CD4-positive, alpha-beta T cell (primary cell): ENCODE measurements at regions not wholly inside any gene's neighbourhood (a gene's known extent, or its start where the extent isn't known, plus 50 kb on each side); places are given as distances from the start of the nearest gene placed in this dataset.

ENCODE experiments used
- ATAC-seq: fragments of 200-7000 bp; cut with Tn5 transposase; one replicate; pipeline ENCODE4 v1.10.0; 2022; ENCODE audit warnings: mild to moderate bottlenecking; ENCODE audit not compliant: poor library complexity
- CTCF ChIA-PET: fragments of 350-600 bp; sonication (Branson Sonifier 250); formaldehyde crosslinking; loops from one replicate; lab custom pipeline; 2021; ENCODE audit warnings: antibody characterized with exemption, inconsistent platforms; lab: Charles Lee
- POLR2A ChIA-PET: fragments of 350-600 bp; sonication (Branson Sonifier 250); formaldehyde crosslinking; loops from one replicate; lab custom pipeline; 2021; ENCODE audit warnings: antibody characterized with exemption, inconsistent platforms; lab: Charles Lee
- DNase-seq, 14 experiments: peaks; one replicate each; pipeline ENCODE4 v3.0.0-alpha.2; 2013 to 2020; ENCODE audit warnings: mixed read lengths in 2 of 14
- H3K27ac ChIP-seq, 2 donors: one replicate each; pipeline versions ENCODE4 v1.5.1 to v1.7.0; 2013; ENCODE audit warnings: low read length in 2 of 2, low read depth in 1 of 2, mild to moderate bottlenecking in 1 of 2
- H3K27me3 ChIP-seq, 2 experiments: 1 replicate in 1 of 2; 2 replicates in 1 of 2; pipeline versions ENCODE4 v1.6.1 to v1.7.0; 2013; ENCODE audit warnings: low read length in 2 of 2, control low read depth in 1 of 2, mild to moderate bottlenecking in 1 of 2, moderate library complexity in 1 of 2; ENCODE audit not compliant: insufficient read depth in 2 of 2, control insufficient read depth in 1 of 2
- H3K36me3 ChIP-seq: one replicate; pipeline ENCODE4 v1.6.1; 2013; ENCODE audit warnings: low read length, control low read depth; ENCODE audit not compliant: insufficient read depth
- H3K4me1 ChIP-seq: one replicate; pipeline ENCODE4 v1.6.1; 2013; ENCODE audit warnings: low read length, control low read depth; ENCODE audit not compliant: insufficient read depth
- H3K4me3 ChIP-seq: one replicate; pipeline ENCODE4 v1.5.1; 2013; ENCODE audit warnings: mild to moderate bottlenecking, low read length, moderate library complexity
- H3K9me3 ChIP-seq, 2 experiments: 1 replicate in 1 of 2; 2 replicates in 1 of 2; pipeline versions ENCODE4 v1.6.1 to v1.7.0; 2013; ENCODE audit warnings: low read length in 2 of 2, mild to moderate bottlenecking in 2 of 2, control low read depth in 1 of 2, moderate library complexity in 1 of 2; ENCODE audit not compliant: control insufficient read depth in 1 of 2, insufficient read depth in 1 of 2
- H3K27ac Mint-ChIP-seq: one replicate; pipeline ENCODE4 v1.8.0; 2020; ENCODE audit warnings: mixed read lengths
- H3K27me3 Mint-ChIP-seq: one replicate; pipeline ENCODE4 v1.8.0; 2021; ENCODE audit warnings: mixed read lengths
- H3K36me3 Mint-ChIP-seq: one replicate; pipeline ENCODE4 v1.8.0; 2021; ENCODE audit warnings: low read depth, mixed read lengths
- H3K4me1 Mint-ChIP-seq: one replicate; pipeline ENCODE4 v1.8.0; 2021; ENCODE audit warnings: low read depth, mixed read lengths
- H3K4me3 Mint-ChIP-seq: one replicate; pipeline ENCODE4 v1.8.0; 2020; ENCODE audit warnings: mild to moderate bottlenecking, mixed read lengths
- H3K9me3 Mint-ChIP-seq: one replicate; pipeline ENCODE4 v1.8.0; 2020; ENCODE audit warnings: mixed read lengths
- CTCF ChIP-seq: fragments of 200-600 bp; IDR thresholded peaks from one replicate; pipeline ENCODE4 v1.8.0; 2022; ENCODE audit warnings: antibody characterized with exemption, mild to moderate bottlenecking
- intact Hi-C, 2 experiments: fragments of 100-400 bp; cut with DNase I in 1 of 2; cut with micrococcal nuclease in 1 of 2; formaldehyde crosslinking; loops; one replicate each; pipeline versions ENCODE4 v1.15.1 to v1.9.0; 2023 to 2025; cut with DNase I, micrococcal nuclease

DNA sequence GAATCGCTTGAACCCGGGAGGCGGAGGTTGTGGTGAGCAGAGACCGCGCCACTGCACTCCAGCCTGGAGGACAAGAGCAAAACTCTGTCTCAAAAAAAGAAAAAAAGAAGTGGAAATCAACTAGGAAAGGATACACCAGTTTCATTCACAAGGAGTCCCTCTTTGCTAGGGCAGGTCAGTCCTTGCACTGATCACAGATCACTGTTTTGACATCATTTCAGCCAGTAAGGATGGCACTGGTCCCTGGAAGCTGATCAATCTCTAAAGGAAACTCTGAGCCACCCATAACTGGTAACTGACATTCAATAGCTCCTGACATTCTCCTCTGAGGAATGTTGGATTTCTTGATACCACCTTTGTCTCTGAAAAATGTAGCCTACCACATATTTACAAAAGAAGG is 243.1 kb upstream of the SLC35B3 start:
- peaks cover 0 to 21% of the 10 kb centered on the region in 2 experiments for H3K9me3 ChIP-seq
- Mint-ChIP-seq H3K27ac (no peak overlapping the region), H3K27me3 (no peaks in the 10 kb centered on the region), H3K36me3 (no peaks in the 10 kb centered on the region), H3K4me1 (no peaks in the 10 kb centered on the region), H3K9me3 (peaks cover 9% of the 10 kb centered on the region), H3K4me3 (no peak overlapping the region)
- H3K4me1 ChIP-seq = no peaks in the 10 kb centered on the region
- H3K36me3 ChIP-seq = no peaks in the 10 kb centered on the region
- ATAC-seq = no peak
- no peak overlapping the region for H3K4me3 ChIP-seq
- CTCF ChIA-PET = no interaction called here
- H3K27me3 ChIP-seq = no peaks in the 10 kb centered on the region
- DNase-seq = no peak
- intact Hi-C loops = no loop called here
- no peak for TF ChIP-seq CTCF
- H3K27ac ChIP-seq = no peak overlapping the region
- POLR2A ChIA-PET = no interaction called here

DNA sequence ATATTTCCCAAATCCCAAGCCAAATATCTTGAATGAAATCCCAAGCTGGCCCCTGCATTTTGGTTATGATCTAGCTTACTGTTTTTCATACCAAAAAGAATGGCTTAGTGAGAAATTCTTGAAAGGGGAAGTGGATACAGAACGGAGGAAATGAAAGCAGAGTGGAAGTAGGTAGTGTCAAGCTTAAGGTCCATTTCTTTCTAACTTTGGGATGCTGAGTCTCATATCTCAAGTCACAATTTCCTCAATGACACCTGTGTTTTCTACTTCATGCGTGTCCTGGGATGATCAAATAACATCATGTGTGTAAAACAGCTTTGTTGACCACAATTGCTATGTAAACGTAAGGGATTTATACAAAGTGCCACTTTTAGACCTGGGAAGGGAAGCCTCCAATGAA is 238.8 kb upstream of the SLC35B3 start:
- Mint-ChIP-seq H3K4me3 (no peak overlapping the region), H3K9me3 (peaks cover 10% of the 10 kb centered on the region), H3K36me3 (no peaks in the 10 kb centered on the region), H3K27me3 (no peaks in the 10 kb centered on the region), H3K27ac (no peak overlapping the region), H3K4me1 (no peaks in the 10 kb centered on the region)
- Histone ChIP-seq H3K4me1 (no peaks in the 10 kb centered on the region), H3K27me3 (no peaks in the 10 kb centered on the region), H3K9me3 (peaks cover 0 to 21% of the 10 kb centered on the region in 2 experiments), H3K36me3 (no peaks in the 10 kb centered on the region), H3K4me3 (no peak overlapping the region), H3K27ac (no peak overlapping the region)
- intact Hi-C loops = no loop called here
- DNase-seq (no peak), ATAC-seq (no peak)
- POLR2A ChIA-PET = no interaction called here
- no peak for TF ChIP-seq CTCF
- CTCF ChIA-PET = interaction anchor here (1.0 kb wide), 1 partner anchor 18 kb away, joined by 3 read pairs; no protein-coding TSS in a partner anchor

DNA sequence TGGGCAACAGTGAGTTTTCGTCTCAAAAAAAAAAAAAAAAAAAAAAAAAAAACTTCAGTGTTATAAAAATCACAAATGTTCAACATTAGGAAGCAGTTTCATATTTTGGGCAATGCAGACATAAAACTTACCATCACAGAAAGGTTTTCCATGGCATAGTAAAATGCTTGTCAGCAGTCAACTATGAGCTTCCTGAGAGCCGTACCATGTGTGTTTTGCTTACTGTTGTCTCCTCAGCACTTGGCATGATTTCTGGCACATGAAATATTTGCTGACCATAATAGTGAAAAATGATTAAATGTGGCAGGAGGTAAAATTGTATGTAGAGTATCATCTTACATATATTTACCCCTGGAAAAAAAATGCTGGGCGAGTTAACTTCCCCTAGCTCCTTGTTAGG is 237.5 kb upstream of the SLC35B3 start:
- ChIA-PET CTCF (no interaction called here), POLR2A (no interaction called here)
- Mint-ChIP-seq H3K27me3 (no peaks in the 10 kb centered on the region), H3K36me3 (no peaks in the 10 kb centered on the region), H3K9me3 (peaks cover 8% of the 10 kb centered on the region), H3K4me3 (no peak overlapping the region), H3K27ac (no peak overlapping the region), H3K4me1 (no peaks in the 10 kb centered on the region)
- no peak for DNase-seq
- H3K27ac ChIP-seq = no peak overlapping the region
- no peaks in the 10 kb centered on the region for H3K36me3 ChIP-seq
- TF ChIP-seq CTCF = no peak
- H3K4me1 ChIP-seq = no peaks in the 10 kb centered on the region
- no peak for ATAC-seq
- H3K27me3 ChIP-seq = no peaks in the 10 kb centered on the region
- no peak overlapping the region for H3K4me3 ChIP-seq
- peaks cover 0 to 14% of the 10 kb centered on the region in 2 experiments for H3K9me3 ChIP-seq
- intact Hi-C loops = no loop called here
